ENCODE measurements at regions not wholly inside any gene's neighbourhood (a gene's known extent, or its start where the extent isn't known, plus 50 kb on each side); places are given as distances from the start of the nearest gene placed in this dataset.
"Not testable (repeated sequence)": the region's sequence is repeated elsewhere in the genome, so short reads cannot be mapped to it uniquely, and the experiment has no call there.

DNA sequence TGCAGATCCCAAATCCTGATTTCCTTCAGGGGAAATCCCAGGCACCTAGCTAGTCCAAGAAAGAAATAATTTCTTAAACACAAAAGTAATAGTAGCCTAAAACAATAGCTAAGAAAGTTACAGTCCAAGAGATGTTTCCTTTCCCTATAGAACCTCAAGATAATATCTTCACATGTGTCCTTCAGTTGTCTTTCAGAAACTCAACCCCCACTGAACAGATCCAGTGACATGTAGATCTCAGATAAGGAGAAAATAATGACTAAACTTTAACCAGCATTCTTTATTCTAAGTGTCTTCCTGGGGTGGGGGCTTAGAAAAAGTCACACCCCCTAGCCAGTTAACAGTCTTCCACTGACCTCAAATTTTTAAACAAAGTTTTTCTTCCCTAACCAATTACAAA is 131.3 kb upstream of the ADRA1B start:
- DNase-seq (ENCODE audit: low read depth) = no peak

DNA sequence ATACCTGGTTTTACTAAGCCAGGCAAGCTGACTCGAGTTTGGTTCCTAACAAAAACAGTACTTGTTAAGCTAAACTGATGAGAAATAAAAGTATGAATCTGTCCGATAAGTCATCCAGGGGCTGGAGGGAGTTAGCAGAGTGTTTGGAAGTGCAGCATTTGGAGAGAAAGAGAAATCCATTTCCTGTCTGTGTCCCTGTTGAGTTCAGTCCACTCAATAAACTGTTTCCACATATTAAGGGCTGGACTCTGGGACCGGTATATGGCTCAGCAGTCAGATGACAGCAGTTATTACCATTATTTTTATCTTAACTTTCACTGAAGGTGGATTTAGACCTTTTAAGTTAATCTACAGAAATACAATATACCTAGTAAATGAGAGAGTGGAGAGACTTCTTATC is 130.6 kb upstream of the ADRA1B start:
- DNase-seq (ENCODE audit: low read depth) = no peak

DNA sequence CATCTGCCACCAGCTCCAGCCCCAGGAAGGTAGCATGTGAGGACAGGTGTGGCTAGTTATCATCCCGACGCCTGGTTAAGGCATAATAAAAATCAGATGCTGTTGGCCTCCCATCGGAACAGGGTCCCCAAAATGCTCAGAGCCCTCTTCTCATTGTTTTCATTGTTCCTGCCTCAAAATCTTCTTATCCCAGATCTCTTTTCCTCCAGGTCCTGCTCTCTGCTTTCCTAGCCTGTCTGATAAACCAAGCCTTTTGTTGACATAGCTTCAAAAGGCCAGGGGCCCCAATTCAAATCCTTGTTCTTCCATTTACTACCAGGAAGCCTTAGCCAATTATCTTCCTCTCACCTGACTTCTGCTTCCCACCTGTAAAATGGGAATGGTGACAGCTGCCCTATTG is 130.1 kb upstream of the ADRA1B start:
- DNase-seq (ENCODE audit: low read depth) = no peak

DNA sequence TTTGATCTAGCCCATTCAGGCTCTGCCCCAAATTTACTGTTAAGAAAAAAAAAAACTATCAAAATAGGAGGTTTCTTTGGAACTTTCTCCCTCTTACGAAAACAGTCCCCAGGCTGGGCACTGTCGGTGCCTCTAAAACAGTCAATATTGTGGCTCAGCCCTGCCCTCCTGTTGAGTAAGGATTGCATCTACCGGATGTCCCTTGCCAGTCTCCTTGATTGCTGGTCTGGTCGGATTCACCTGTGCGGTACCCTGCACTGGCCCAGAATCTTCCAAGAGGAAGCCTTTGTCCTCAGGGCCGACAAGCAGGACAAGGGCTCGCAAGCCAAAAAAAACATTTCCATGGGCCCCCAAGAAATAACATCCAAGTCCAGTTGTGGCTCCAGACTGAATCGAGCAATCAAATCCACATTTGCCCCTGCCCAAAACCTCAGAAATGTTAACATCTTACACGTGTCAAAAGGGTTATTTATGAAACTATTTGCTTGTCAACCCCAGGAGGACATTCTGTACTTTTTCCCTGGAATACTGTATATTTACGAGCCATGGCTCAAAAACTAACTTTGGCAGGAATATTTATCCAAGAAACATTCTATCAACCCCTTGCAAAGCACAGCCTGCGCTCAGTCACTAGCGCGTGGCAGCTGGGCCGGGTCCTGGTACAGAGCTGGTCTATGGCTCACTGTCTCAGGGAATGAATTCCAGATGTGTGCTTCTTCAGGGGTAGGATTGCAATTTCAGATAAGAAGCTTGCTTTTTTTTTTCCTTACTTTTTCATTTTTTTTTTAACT is 129.2 kb upstream of the ADRA1B start:
- no peak for DNase-seq (ENCODE audit: low read depth)

DNA sequence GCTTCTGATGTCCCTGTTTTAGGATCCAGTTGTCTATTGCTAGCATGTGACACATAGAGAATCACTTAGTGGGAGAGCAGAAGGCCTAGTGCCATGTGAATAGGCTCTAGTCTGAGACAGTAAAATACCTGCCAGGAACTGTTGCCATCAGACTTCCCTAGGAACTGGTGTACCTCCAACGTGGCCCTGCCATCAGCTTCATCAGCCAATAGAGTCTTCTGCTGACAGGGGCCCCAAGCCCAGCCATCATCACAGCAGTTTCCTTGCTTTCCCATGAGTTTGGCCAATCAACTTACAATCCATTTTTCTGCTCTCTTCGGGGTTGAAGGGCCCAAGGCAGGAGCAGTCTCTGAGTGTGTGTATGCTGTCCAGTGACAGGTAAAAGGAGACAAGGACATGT is 128.4 kb upstream of the ADRA1B start:
- DNase-seq (ENCODE audit: low read depth) = no peak

DNA sequence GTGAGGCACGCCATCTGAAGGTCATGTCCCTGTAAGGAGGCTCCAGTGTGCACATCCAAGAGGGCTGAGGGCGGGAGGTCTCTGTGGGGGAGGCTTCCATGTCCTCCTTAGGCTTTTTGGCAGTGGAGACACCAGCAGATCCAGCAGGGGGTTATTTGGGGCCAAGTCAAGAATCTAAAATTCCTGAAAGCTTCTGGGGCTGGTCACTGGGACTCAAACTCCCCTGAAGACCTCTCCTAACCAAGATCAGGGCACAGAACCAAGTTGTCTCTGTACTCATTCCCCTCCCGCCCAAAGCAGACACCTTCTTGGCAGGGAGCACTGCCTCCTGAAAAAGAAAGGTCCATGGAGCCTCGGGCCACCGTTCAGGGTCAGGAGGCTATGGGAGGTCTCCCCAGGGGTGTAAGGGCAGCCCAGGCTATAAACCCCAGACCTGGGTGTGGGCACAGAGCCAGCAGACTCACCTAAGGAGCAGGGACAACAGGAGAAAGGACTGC is 127.4 kb upstream of the ADRA1B start:
- DNase-seq (ENCODE audit: low read depth) = no peak

DNA sequence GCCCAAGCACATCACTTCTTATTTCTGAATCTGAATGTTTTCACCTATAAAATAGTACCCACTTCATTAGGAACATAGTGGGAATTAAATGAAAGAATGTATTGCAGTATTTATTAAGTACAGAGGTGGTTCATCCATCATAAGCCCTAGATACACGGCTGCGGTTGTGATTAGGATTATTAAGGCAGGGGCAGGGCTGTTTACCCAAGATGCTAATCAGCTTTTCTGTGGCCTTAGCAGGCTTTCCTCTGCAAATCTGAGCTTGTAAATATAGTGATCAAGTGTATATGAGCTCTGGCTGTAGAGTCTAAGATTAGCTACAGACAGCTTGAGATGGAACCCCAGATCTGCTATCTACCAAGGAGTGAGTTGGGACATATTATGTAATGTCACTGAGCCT is 124.1 kb upstream of the ADRA1B start:
- DNase-seq (ENCODE audit: low read depth) = no peak

DNA sequence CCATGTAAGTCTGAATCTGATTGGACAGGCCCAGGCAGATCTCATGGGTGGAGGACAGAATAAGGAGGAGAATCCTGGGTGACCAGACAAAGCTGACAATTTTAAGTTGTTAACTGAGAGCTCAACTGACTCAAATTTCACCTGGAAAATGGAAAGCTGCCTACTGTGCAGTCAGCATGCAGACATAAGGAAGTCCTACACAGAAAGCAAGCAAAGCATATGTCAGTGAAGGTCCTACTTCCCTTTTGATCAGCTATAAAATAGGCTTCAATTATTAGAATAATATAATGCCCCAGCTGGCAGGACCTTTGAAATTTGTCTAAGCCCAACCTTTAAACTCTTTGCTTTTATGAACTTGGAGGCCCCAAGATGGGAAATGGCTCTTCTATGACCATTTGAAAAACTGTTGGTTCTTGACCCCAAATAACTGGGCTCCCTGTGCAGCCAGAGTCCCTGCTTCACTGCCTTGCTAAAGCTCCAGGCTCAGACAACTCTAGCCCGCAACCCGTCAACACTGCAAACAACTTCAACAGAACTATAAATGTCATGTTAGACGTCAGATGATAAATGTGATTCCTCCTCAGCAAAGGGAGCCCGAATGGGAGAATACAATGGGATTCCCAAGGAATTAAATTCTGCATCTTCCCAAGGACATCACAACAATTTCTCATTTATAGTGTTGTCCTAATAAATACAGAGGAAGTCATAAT is 118.9 kb upstream of the ADRA1B start:
- no peak for DNase-seq (ENCODE audit: low read depth)

DNA sequence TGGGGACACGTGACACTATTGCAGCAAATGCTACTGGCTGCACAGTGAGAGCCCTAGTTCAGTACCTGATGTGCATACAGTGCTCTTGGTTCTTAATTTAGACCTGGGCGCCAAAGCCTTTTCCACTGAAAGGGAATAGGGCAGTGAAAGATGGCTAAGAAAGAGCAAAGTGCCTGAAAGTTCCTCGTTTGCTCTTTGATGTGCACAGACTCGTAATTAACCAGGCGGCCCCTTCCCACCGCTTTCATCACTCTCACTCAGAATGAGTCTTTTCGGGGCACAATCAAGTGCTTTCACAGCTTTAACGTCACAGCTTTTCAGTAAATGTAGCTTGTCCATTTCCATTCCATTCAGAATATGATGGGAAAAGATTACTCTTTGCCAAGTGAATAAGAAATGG is 116.6 kb upstream of the ADRA1B start:
- no peak for DNase-seq (ENCODE audit: low read depth)

DNA sequence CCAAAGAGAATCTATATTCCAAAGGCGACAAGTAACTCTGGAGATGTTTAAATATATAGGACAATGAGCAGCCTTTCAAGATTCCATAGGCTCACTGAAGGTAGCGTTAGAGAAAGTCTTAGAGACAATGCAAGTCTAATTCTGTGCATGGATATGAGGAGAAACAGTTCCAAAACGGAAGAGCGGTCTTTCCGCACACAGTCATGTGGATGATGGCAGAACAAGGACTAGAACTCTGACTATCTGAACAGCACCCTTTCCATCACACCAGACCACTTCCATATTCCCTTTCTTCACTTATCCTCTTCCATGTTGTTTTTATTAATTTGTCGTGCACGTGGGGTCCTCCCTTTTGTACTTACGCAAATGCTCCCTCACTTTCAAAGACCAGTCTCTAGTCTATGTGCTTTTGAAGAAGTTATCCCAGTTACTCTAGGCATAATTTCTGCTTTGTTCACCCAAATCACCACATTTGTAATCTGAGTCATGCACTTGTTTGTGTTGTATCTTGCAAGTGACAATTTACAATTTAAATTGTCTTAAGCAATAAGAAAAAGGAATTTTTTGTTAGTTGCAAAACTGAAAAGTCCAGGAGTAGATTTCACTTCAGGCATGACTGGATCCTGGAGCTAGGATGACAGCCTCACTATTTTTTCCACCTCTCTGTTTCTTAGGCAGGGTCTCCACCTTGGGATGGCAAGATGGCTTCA is 116.0 kb upstream of the ADRA1B start:
- DNase-seq (ENCODE audit: low read depth) = no peak

DNA sequence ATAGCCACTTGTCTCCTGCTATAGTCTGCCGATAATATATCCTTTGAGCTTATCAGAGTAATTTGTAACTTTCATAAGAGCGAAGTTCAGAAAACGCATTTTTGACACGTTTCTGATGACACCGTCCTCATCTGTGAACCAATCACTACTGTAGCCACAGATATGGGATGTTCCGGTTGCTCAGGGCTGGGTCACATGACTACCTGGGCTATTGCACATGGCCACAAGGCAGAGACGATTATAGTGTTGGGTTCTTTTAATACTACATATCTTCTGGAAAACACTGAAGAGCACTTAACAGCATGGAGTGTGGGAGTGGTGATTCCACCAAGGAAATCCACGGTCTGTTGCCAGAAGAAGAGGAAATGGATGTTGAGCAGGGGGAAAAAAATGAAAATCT is 115.0 kb upstream of the ADRA1B start:
- DNase-seq (ENCODE audit: low read depth) = no peak

DNA sequence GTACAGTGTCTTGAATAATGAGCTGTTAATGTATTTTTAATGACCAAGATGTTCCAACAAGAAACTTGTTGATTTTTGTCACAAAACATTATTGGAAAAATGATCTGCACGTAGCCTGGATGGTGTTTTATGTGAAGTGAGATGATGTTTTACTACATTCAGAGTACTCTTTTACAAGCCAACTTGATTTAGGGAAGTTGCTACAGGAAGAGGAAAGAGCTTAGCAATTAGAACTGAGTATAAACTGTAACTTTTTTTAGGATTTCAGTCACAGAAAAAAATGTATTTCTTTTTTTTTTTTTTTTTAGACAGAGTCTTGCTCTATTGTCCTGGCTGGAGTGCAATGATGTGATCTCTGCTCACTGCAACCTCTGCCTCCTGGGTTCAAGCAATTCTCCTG is 113.6 kb upstream of the ADRA1B start:
- no peak for DNase-seq (ENCODE audit: low read depth)

DNA sequence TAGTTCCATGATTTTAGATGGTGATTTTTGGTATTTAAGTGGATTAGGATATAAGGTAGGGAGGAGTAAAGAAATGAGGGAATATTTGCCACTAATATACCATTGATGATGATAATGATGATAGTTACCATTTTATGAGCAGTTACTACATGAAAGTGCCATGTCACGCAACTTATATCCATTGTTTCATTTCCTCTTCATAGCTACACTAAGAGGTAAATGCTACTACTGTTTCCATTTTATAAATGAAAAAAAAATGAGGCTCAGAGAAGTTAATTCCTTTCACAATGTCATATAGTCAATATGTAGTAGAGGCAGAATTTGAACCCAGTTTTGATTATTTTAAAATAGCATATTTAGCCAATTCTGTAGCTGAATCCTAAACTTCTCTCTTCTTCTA is 112.2 kb upstream of the ADRA1B start:
- no peak for DNase-seq (ENCODE audit: low read depth)

DNA sequence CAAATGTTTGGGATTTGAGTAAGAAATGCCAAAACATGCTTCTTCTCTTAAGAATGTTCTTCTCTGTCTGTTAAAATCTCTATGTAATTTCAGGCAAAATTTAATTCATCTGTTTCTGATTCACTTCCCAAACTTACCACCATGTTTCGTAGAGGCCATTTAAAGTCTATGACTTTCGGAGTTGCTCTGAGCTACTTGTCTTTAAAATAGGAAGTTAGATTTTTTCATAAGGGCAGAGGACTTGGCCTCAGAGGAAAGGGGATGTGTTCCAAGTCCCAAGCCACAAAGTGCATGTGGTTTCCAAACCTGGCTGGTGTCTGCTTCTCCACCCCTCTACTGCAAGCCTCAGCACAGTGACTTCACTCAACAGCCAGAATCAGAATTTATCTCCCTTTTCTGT is 111.3 kb upstream of the ADRA1B start:
- no peak for DNase-seq (ENCODE audit: low read depth)

DNA sequence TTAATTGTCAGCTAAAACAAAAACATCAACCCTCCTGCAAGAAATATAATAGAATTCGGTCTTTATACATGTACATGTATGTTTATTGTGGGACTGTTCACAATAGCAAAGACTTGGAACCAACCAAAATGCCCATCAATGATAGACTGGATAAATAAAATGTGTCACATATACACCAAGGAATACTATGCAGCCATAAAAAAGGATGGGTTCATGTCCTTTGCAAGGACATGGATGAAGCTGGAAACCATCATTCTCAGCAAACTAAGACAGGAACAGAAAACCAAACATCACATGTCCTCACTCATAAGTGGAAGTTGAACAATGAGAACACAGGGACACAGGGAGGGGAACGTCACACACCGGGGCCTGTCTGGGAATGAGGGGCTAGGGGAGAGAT is 109.1 kb upstream of the ADRA1B start:
- DNase-seq (ENCODE audit: low read depth) = not testable (repeated sequence)

DNA sequence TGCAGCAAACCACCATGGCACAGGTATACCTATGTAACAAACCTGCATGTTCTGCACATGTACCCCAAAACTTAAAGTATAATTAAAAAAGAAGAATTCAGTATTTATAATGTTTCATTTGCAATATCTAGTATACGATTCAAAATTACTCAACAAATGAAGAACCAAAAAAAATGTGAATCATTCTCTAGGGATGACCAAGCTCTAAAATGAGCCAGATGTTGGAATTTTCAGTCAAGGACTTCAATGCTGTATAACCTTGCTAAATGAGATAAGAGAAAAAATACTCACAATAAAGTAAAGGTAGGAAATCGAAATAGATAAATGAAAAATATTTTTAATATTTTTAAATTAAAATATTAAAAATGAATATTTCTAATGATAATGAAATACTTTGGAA is 108.7 kb upstream of the ADRA1B start:
- DNase-seq (ENCODE audit: low read depth) = no peak

DNA sequence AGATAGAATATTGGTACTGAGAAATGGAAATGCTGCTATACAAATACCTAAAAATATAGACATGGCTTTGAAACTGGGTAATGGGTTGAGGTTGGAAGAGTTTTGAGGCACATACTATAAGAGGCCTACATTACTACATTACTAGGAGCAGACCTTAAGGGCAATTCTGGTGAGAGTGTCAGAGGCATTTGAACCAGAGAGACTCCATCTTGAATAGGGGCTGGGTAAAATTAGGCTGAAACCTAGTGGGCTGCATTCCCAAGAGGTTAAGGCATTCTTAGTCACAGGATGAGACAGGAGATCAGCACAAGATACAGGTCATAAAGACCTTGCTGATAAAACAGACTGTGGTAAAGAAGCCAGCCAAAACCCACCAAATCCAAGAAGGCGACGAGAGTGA is 104.6 kb upstream of the ADRA1B start:
- DNase-seq (ENCODE audit: low read depth) = no peak

DNA sequence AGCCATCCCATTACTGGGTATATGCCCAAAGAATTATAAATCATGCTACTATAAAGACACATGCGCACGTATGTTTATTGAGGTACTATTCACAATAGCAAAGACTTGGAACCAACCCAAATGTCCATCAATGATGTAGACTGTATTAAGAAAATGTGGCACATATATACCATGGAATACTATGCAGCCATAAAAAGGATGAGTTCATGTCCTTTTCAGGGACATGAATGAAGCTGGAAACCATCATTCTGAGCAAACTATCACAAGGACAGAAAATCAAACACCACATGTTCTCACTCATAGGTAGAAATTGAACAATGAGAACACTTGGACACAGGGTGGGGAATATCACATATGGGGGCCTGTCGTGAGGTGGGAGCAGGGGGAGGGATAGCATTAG is 103.5 kb upstream of the ADRA1B start:
- DNase-seq (ENCODE audit: low read depth) = not testable (repeated sequence)

DNA sequence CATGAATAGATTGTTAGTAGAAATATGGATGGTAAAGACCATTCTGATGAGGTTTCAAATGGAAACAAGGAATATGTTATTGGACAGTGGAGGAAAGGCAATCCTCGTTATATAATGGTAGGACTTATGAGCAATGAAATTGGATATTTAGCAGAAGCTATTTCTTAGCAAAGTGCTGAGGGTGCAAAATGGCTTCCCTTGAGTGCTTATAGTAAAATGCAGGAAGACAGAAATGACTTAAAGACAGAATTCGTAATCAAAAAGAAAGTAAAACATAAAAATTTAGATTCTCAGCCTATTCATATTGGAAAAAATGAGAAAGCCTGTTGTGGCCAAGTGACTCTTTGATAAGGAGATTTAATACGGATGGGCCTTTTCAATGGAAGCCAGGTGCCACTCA is 102.1 kb upstream of the ADRA1B start:
- no peak for DNase-seq (ENCODE audit: low read depth)

DNA sequence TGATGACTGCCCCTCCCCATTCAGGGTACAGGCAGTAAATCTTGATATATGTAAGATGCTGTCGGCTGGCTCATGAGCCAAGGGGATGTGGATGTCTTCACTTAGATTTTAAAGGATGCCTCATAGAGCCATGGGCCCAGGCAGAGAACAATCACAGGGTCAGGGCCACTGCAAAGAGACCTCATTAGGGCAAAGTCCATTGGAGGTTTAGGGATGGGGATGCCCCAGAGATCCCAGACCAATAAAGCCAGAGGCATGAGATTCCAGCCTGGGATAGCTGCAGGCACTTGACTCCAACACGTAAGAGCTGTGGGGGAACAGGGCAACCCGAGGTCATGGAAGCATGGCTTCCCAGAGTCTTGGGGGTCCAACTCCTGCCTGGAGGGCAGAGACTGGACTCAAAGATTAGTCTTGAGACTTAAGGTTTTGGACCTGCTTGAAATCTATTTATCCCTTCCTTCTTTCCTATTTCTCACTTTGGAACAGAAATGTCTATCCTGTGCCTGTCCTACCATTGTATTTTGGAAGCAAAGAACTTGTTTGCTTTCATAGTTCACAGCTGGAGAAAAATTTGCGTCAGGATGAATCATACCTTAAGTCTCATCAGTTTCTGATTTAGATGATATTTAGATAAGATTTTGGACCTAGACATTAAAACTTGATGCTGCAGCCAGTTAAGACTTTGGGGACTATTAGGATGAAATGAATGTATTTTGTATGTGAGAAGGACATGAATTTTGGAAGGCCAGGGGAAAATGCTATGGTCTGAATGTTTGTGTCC is 101.3 kb upstream of the ADRA1B start:
- DNase-seq (ENCODE audit: low read depth) = no peak

DNA sequence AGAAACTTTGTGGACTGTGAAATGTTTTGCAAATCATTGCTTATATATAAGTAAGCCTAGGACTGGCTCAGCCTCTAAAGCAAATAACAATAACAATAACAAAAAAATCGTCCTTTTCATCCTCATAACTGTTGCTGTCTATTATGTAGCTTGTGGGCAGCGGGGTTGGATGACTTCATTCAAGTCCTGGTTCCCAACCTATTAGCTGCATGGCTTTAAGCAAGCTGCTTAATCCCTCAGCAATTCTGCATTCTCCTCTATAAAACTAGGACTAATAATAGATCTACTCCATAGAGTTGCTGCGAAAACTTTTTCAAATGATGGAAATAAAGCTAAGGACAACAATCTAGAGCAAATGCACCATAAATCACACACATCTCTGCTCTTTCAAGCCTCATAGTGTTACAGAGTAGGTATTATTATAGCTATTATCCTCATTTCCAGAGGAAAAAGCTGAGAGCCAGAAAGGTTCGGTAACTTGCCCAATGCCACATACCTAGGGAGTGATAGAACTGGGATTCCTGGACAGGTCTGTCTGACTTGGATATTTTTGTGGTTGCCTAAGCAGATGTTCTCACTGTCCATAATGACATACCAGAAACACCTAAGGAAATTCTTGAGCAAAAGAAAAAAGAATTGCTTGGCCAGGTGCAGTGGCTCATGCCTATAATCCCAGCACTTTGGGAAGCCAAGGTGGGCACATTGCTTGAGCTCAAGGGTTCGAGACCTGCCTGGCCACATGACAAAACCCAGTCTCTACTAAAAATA is 98.8 kb upstream of the ADRA1B start:
- DNase-seq (ENCODE audit: low read depth) = no peak

Data from GM04503 (cell line).